ENCODE measurements at regions not wholly inside any gene's neighbourhood (a gene's known extent, or its start where the extent isn't known, plus 50 kb on each side); places are given as distances from the start of the nearest gene placed in this dataset.

DNA sequence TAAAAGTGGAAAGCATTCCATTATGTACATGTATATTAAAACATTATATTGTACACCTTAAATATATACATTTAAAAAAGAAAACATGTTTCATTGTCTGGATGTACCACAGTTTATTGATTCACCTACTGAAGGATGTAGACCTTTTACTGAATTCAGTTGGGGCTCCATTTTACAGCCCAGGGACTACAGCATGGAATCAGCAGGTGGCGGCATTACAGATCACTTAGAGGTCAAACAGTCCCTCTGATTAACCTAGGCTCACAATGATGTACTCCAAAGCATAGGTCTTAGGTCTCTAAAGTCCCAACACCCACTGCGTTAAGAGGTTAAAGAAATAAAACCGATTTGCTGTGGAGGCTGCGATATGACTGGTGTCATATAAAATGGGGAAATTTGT lies 490.9 kb downstream of the SHISA9 start:
- TF ChIP-seq EP300 (IDR thresholded peaks at IDR 0.05) = no peak
- TF ChIP-seq, protein P1, sequence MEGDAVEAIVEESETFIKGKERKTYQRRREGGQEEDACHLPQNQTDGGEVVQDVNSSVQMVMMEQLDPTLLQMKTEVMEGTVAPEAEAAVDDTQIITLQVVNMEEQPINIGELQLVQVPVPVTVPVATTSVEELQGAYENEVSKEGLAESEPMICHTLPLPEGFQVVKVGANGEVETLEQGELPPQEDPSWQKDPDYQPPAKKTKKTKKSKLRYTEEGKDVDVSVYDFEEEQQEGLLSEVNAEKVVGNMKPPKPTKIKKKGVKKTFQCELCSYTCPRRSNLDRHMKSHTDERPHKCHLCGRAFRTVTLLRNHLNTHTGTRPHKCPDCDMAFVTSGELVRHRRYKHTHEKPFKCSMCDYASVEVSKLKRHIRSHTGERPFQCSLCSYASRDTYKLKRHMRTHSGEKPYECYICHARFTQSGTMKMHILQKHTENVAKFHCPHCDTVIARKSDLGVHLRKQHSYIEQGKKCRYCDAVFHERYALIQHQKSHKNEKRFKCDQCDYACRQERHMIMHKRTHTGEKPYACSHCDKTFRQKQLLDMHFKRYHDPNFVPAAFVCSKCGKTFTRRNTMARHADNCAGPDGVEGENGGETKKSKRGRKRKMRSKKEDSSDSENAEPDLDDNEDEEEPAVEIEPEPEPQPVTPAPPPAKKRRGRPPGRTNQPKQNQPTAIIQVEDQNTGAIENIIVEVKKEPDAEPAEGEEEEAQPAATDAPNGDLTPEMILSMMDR (IDR thresholded peaks at IDR 0.05) = no peak
- no peak for TF ChIP-seq POLR2A (IDR thresholded peaks at IDR 0.05)
- TF ChIP-seq POLR2AphosphoS5 (IDR thresholded peaks at IDR 0.05) = no peak

Data from stomach (tissue), 4 donors.